MCF 10A (cell line): ENCODE measurements at regions not wholly inside any gene's neighbourhood (a gene's known extent, or its start where the extent isn't known, plus 50 kb on each side); places are given as distances from the start of the nearest gene placed in this dataset.

Experiments
- BruUV-seq: library from RNA; stranded (reverse); fragments of 400-500 nt; replicated peaks from 2 replicates; lab custom pipeline; 2021; lab: Mats Ljungman, UMichigan
- CTCF ChIA-PET: fragments of 300-600 bp; sonication (Branson Sonifier 250); formaldehyde crosslinking; extraction: SDS; loops from one replicate; lab custom pipeline; 2021; ENCODE audit warnings: antibody characterized with exemption, inconsistent platforms; lab: Yijun Ruan, JAX
- POLR2A ChIA-PET: fragments of 300-600, 350-650 bp; sonication (Branson Sonifier 250); formaldehyde crosslinking; extraction: SDS; loops from one replicate; lab custom pipeline; 2020; ENCODE audit warnings: antibody characterized with exemption, inconsistent platforms; lab: Yijun Ruan, JAX
- DNase-seq: peaks from one replicate; pipeline ENCODE4 v3.0.0-alpha.2; 2018; ENCODE audit not compliant: unreplicated experiment
- H3K27ac Mint-ChIP-seq: one replicate; pipeline ENCODE4 v1.8.0; 2022; ENCODE audit warnings: mild to moderate bottlenecking, low read depth, mixed read lengths; ENCODE audit not compliant: unreplicated experiment
- H3K27me3 Mint-ChIP-seq: one replicate; pipeline ENCODE4 v1.8.0; 2022; ENCODE audit warnings: mixed read lengths; ENCODE audit not compliant: insufficient read depth, unreplicated experiment
- H3K36me3 Mint-ChIP-seq: one replicate; pipeline ENCODE4 v1.8.0; 2022; ENCODE audit warnings: mild to moderate bottlenecking, moderate library complexity, mixed read lengths; ENCODE audit not compliant: insufficient read depth, unreplicated experiment
- H3K4me1 Mint-ChIP-seq: one replicate; pipeline ENCODE4 v1.8.0; 2022; ENCODE audit warnings: mixed read lengths; ENCODE audit not compliant: insufficient read depth, unreplicated experiment
- H3K4me3 Mint-ChIP-seq: one replicate; pipeline ENCODE4 v1.8.0; 2022; ENCODE audit warnings: mild to moderate bottlenecking, moderate library complexity, mixed read lengths; ENCODE audit not compliant: unreplicated experiment
- H3K9me3 Mint-ChIP-seq: one replicate; pipeline ENCODE4 v1.8.0; 2022; ENCODE audit warnings: mixed read lengths; ENCODE audit not compliant: unreplicated experiment
- CTCF ChIP-seq: fragments of 200-600 bp; IDR thresholded peaks from one replicate; pipeline ENCODE4 v1.8.0; 2022; ENCODE audit warnings: antibody characterized with exemption, mild to moderate bottlenecking; ENCODE audit not compliant: unreplicated experiment
- intact Hi-C: fragments of 100-400 bp; cut with micrococcal nuclease; formaldehyde crosslinking; loops from 2 replicates; pipeline ENCODE4 v1.14.1; 2022

- TF ChIP-seq CTCF: no peak
- no peaks in the 10 kb centered on the region for H3K9me3 Mint-ChIP-seq
- DNase-seq: no peak
- POLR2A ChIA-PET: no interaction called here
- H3K27me3 Mint-ChIP-seq: peaks cover 54% of the 10 kb centered on the region
- H3K4me1 Mint-ChIP-seq: peaks cover 6% of the 10 kb centered on the region
- no peaks in the 10 kb centered on the region for H3K36me3 Mint-ChIP-seq
- no peak overlapping the region for H3K4me3 Mint-ChIP-seq
- H3K27ac Mint-ChIP-seq: no peak overlapping the region
- CTCF ChIA-PET: no interaction called here
- intact Hi-C loops: no loop called here
- no TSS peak for BruUV-seq
Measured at GRCh38 chr17:79220713-79221291, 146.2 kb downstream of the ENGASE start.

DNA sequence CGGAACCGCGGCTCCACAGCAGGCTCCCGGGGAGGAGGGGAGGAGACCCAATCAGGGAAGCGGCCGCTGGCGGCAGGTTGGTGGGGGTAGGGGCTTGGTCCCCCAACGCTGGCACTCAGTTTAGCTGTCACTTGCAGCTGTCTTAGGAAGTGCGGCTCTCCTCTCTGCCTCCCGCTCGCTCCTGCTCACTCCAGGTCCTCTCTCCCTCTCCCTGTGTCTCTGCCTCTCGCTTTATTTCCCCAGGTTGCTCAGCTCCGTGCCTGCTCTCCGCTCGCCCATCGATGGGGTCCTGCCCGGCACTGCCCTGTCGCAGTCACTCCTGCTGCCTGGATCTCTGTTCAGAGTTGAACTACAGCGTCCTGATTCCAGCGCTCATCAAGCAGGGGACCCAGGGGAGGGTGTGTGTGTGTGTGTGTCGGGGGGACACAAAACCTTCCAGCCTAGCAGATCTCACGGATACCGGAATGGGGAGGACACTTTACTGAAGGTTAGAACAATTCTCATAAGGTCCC, 145.6 kb downstream of the ENGASE start:
- Mint-ChIP-seq H3K27ac (no peak overlapping the region), H3K4me1 (peaks cover 6% of the 10 kb centered on the region), H3K9me3 (no peaks in the 10 kb centered on the region), H3K4me3 (no peak overlapping the region), H3K27me3 (peaks cover 59% of the 10 kb centered on the region), H3K36me3 (no peaks in the 10 kb centered on the region)
- POLR2A ChIA-PET: interaction anchor here (0.8 kb wide), 1 partner anchor 8 kb away, joined by 4 read pairs; no protein-coding TSS in a partner anchor
- DNase-seq: no peak
- intact Hi-C loops: no loop called here
- TF ChIP-seq CTCF: no peak
- BruUV-seq: no TSS peak
- CTCF ChIA-PET: no interaction called here

DNA sequence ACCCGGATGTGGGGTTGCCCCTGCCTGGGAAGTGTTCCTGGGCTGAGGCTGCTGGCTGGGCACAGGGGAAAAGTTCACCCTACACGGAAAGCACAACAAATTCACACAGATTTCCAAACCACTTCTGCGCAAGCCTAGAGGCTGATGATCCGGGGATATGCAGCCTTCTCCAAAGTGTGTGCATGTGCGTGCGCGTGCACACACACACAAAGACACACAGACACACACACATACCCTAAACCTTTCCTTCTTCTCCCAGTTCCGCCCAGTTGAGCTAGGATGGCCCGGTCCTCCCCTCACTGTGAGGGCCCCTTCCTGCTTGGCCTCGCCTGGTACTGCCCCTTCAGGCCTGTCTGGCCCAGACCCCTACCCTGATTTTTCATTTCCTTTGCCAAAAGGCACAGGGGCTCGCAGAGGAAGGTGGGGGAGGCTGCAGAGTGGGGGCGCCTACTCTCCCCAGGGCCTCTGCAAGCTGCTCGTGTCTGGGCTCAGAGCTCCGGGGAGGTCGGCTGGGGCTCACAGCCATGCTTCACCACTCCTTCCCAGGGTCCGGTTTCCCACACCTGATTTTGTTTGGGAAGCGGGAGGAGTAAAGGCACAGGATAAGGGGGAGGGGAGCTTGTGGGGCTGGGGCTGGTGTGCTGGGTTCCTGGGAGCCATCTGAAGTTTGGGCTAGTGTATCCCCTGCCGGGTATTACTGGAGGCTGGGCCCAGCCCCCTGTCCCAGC, 144.7 kb downstream of the ENGASE start:
- Mint-ChIP-seq H3K36me3 (no peaks in the 10 kb centered on the region), H3K4me3 (no peak overlapping the region), H3K27ac (no peak overlapping the region), H3K9me3 (no peaks in the 10 kb centered on the region), H3K27me3 (peaks cover 68% of the 10 kb centered on the region), H3K4me1 (peaks cover 6% of the 10 kb centered on the region)
- CTCF ChIA-PET: no interaction called here
- no peak for TF ChIP-seq CTCF
- intact Hi-C loops: no loop called here
- DNase-seq: no peak
- POLR2A ChIA-PET: interaction anchor here (0.8 kb wide), 1 partner anchor 9 kb away, joined by 4 read pairs; no protein-coding TSS in a partner anchor
- no TSS peak for BruUV-seq

DNA sequence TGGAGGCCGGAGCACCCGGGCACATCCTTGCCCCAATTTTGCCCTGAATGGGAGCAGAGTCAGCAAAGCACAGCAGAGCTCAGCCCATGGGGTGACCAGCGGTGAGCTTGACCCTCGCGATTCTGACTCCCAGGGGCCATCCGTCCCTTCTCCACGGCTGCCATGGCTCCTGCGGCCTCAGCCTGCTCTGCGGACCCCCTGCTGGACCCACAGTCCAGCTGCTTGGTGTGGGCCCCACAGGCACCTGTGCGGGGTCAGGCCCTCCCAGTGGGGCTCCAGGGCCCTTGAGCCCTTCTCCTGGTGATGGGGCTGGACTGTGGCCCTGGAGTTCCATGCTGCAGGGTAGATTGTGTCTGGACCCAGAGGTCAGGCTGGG, 144.2 kb downstream of the ENGASE start:
- Mint-ChIP-seq H3K27me3 (peaks cover 70% of the 10 kb centered on the region), H3K4me1 (peaks cover 6% of the 10 kb centered on the region)

More for the DNA sequence above, 144.2 kb downstream of the ENGASE start:
- ChIA-PET CTCF (no interaction called here), POLR2A (no interaction called here)
- no peaks in the 10 kb centered on the region for H3K36me3 Mint-ChIP-seq
- H3K4me3 Mint-ChIP-seq: no peak overlapping the region
- no peak overlapping the region for H3K27ac Mint-ChIP-seq
- no TSS peak for BruUV-seq
- TF ChIP-seq CTCF: no peak
- intact Hi-C loops: no loop called here
- H3K9me3 Mint-ChIP-seq: no peaks in the 10 kb centered on the region
- DNase-seq: no peak
